Neural progenitor cell (in vitro differentiated cells): ENCODE measurements at regions not wholly inside any gene's neighbourhood (a gene's known extent, or its start where the extent isn't known, plus 50 kb on each side); places are given as distances from the start of the nearest gene placed in this dataset.
"Not testable (repeated sequence)": the region's sequence is repeated elsewhere in the genome, so short reads cannot be mapped to it uniquely, and the experiment has no call there.

ENCODE experiments used
- DNase-seq: peaks from one replicate; pipeline ENCODE4 v3.0.0-alpha.2; 2016; ENCODE audit warnings: low spot score
- H2AFZ ChIP-seq: fragments of 200-600 bp; sonication (generic); replicated peaks from 2 replicates; pipeline ENCODE4 v1.6.1; 2016; ENCODE audit warnings: antibody characterized with exemption
- H3F3A ChIP-seq: fragments of 200-600 bp; sonication (generic); 2 replicates; pipeline ENCODE4 v1.6.1; 2016; ENCODE audit warnings: antibody characterized with exemption, low read depth
- H3K27ac ChIP-seq: fragments of 200-600 bp; sonication (generic); 2 replicates; pipeline ENCODE4 v1.5.1; 2016; ENCODE audit warnings: mild to moderate bottlenecking
- H3K27me3 ChIP-seq: fragments of 200-600 bp; sonication (generic); 2 replicates; pipeline ENCODE4 v1.6.1; 2016; ENCODE audit warnings: mild to moderate bottlenecking, moderate library complexity
- H3K36me3 ChIP-seq: fragments of 200-600 bp; sonication (generic); 2 replicates; pipeline ENCODE4 v1.5.1; 2016
- H3K4me1 ChIP-seq: fragments of 200-600 bp; sonication (generic); 2 replicates; pipeline ENCODE4 v1.6.1; 2016; ENCODE audit warnings: mixed run types
- H3K4me2 ChIP-seq: fragments of 200-600 bp; sonication (generic); 2 replicates; pipeline ENCODE4 v1.6.1; 2016
- H3K4me3 ChIP-seq: fragments of 200-600 bp; sonication (generic); 2 replicates; pipeline ENCODE4 v1.5.1; 2016
- H3K79me2 ChIP-seq: fragments of 200-600 bp; sonication (generic); 2 replicates; pipeline ENCODE4 v1.6.1; 2016; ENCODE audit warnings: low read depth
- H3K9ac ChIP-seq: fragments of 200-600 bp; sonication (generic); 2 replicates; pipeline ENCODE4 v1.6.1; 2016
- H3K9me3 ChIP-seq: fragments of 200-600 bp; sonication (generic); 2 replicates; pipeline ENCODE4 v1.5.1; 2016; ENCODE audit warnings: low read depth
- H4K20me1 ChIP-seq: fragments of 200-600 bp; sonication (generic); 2 replicates; pipeline ENCODE4 v1.6.1; 2016; ENCODE audit warnings: low read depth
- H3K27ac Mint-ChIP-seq: 3 replicates; pipeline ENCODE4 v1.8.0; 2021; ENCODE audit warnings: mixed read lengths
- H3K27me3 Mint-ChIP-seq: 2 replicates; pipeline ENCODE4 v1.8.0; 2022; ENCODE audit warnings: low read depth, mild to moderate bottlenecking, inconsistent platforms, moderate library complexity, mixed read lengths; ENCODE audit not compliant: insufficient read depth
- H3K36me3 Mint-ChIP-seq: 3 replicates; pipeline ENCODE4 v1.8.0; 2021; ENCODE audit warnings: mixed read lengths
- H3K4me1 Mint-ChIP-seq: 3 replicates; pipeline ENCODE4 v1.8.0; 2021; ENCODE audit warnings: mixed read lengths
- H3K4me3 Mint-ChIP-seq: 3 replicates; pipeline ENCODE4 v1.8.0; 2021; ENCODE audit warnings: mild to moderate bottlenecking, moderate library complexity, mixed read lengths
- H3K9me3 Mint-ChIP-seq: 3 replicates; pipeline ENCODE4 v1.8.0; 2020; ENCODE audit warnings: mixed read lengths
- EZH2 ChIP-seq: fragments of 200-600 bp; sonication (generic); IDR thresholded peaks from 2 replicates; pipeline ENCODE4 v1.6.1; 2017; ENCODE audit warnings: antibody characterized with exemption, mild to moderate bottlenecking, moderate library complexity
- EZH2phosphoT487 ChIP-seq: fragments of 200-600 bp; sonication (generic); IDR thresholded peaks from 2 replicates; pipeline ENCODE4 v1.6.1; 2017; ENCODE audit warnings: antibody characterized with exemption
- TF ChIP-seq, protein P1 (sequence below): fragments of 200-600 bp; sonication (generic); IDR thresholded peaks from 2 replicates; pipeline ENCODE4 v1.5.1; 2017; ENCODE audit warnings: antibody characterized with exemption, mild to moderate bottlenecking

- Mint-ChIP-seq H3K27ac (no peak overlapping the region), H3K4me3 (no peak overlapping the region), H3K36me3 (no peaks in the 10 kb centered on the region), H3K4me1 (no peaks in the 10 kb centered on the region), H3K9me3 (no peaks in the 10 kb centered on the region), H3K27me3 (peaks cover 3% of the 10 kb centered on the region)
- Histone ChIP-seq H3K79me2 (no peaks in the 10 kb centered on the region), H4K20me1 (no peaks in the 10 kb centered on the region), H3K36me3 (no peaks in the 10 kb centered on the region), H2AFZ (no peak overlapping the region), H3K4me1 (peaks cover 7% of the 10 kb centered on the region), H3K4me2 (no peak overlapping the region), H3K4me3 (no peak overlapping the region), H3K9me3 (no peaks in the 10 kb centered on the region), H3K27ac (no peak overlapping the region), H3K27me3 (no peaks in the 10 kb centered on the region), H3K9ac (no peak overlapping the region), H3F3A (no peaks in the 10 kb centered on the region)
- no peak for DNase-seq
- TF ChIP-seq, protein P1, sequence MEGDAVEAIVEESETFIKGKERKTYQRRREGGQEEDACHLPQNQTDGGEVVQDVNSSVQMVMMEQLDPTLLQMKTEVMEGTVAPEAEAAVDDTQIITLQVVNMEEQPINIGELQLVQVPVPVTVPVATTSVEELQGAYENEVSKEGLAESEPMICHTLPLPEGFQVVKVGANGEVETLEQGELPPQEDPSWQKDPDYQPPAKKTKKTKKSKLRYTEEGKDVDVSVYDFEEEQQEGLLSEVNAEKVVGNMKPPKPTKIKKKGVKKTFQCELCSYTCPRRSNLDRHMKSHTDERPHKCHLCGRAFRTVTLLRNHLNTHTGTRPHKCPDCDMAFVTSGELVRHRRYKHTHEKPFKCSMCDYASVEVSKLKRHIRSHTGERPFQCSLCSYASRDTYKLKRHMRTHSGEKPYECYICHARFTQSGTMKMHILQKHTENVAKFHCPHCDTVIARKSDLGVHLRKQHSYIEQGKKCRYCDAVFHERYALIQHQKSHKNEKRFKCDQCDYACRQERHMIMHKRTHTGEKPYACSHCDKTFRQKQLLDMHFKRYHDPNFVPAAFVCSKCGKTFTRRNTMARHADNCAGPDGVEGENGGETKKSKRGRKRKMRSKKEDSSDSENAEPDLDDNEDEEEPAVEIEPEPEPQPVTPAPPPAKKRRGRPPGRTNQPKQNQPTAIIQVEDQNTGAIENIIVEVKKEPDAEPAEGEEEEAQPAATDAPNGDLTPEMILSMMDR, result no peak
- TF ChIP-seq EZH2phosphoT487 (no peak), EZH2 (no peak)
Measured at GRCh38 chr11:41799754-41800153, 340.3 kb upstream of the LRRC4C start.

GRCh38 chr11:41803895-41804294 is 344.4 kb upstream of the LRRC4C start:
- Histone ChIP-seq H3K36me3 (no peaks in the 10 kb centered on the region), H3K9ac (no peak overlapping the region), H3K9me3 (no peaks in the 10 kb centered on the region), H3K4me1 (peaks cover 7% of the 10 kb centered on the region), H3K4me2 (no peak overlapping the region), H3K4me3 (no peak overlapping the region), H3F3A (no peaks in the 10 kb centered on the region), H2AFZ (no peak overlapping the region), H3K27ac (no peak overlapping the region), H3K79me2 (no peaks in the 10 kb centered on the region), H4K20me1 (no peaks in the 10 kb centered on the region), H3K27me3 (no peaks in the 10 kb centered on the region)
- Mint-ChIP-seq H3K4me1 (no peaks in the 10 kb centered on the region), H3K36me3 (no peaks in the 10 kb centered on the region), H3K27ac (no peak overlapping the region), H3K4me3 (no peak overlapping the region), H3K27me3 (peaks cover 2% of the 10 kb centered on the region), H3K9me3 (no peaks in the 10 kb centered on the region)
- no peak for TF ChIP-seq EZH2
- TF ChIP-seq, protein P1, result no peak
- no peak for TF ChIP-seq EZH2phosphoT487
- no peak for DNase-seq

DNA sequence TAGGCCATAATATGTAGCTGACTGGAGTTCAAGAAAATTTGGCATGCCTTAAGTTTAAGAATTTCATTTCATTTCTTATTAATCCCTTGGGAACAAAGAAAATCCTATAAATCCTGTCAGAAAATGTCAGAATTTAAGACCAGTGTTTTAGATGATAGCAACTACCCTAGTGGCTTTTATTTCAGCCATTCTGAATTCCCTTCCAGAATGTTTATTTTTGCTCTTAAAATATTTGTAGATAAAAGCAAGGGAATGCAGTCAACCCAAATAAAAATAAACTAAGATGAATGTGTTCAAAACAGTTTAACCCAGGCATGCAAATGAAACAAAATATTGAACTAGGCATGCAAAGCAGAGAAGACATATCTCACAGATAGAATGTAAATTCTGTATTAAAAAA is 356.9 kb upstream of the LRRC4C start:
- peaks cover 12% of the 10 kb centered on the region for H3K9me3 Mint-ChIP-seq
- Histone ChIP-seq H3K4me1 (no peaks in the 10 kb centered on the region), H3K9me3 (peaks cover 26% of the 10 kb centered on the region), H3K27me3 (no peaks in the 10 kb centered on the region), H3K36me3 (no peaks in the 10 kb centered on the region), H3K4me2 (no peak overlapping the region), H3K79me2 (no peaks in the 10 kb centered on the region), H3K9ac (no peak overlapping the region), H3K4me3 (no peak overlapping the region), H2AFZ (no peak overlapping the region), H3F3A (no peaks in the 10 kb centered on the region), H3K27ac (no peak overlapping the region), H4K20me1 (no peaks in the 10 kb centered on the region)
- TF ChIP-seq EZH2phosphoT487 (no peak), EZH2 (no peak)
- TF ChIP-seq, protein P1, result no peak
- DNase-seq, result no peak
- H3K36me3 Mint-ChIP-seq, result no peaks in the 10 kb centered on the region
- no peak overlapping the region for H3K27ac Mint-ChIP-seq
- H3K27me3 Mint-ChIP-seq, result no peaks in the 10 kb centered on the region
- no peaks in the 10 kb centered on the region for H3K4me1 Mint-ChIP-seq
- no peak overlapping the region for H3K4me3 Mint-ChIP-seq

DNA sequence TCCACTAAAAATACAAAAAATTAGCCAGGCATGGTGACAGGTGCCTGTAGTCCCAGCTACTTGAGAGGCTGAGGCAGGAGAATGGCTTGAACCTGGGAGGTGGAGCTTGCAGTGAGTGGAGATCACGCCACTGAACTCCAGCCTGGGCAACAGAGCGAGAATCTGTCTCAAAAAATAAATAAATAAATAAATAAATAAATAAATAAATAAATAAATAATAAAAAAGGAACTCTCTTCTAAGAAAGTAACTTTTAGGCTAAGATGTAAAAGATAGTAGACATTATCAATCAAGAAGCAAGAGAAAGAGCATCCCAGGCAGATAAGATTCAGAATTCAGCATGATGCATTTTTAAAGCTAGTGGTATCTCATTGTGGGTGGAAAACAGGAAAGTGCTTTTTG is 364.8 kb upstream of the LRRC4C start:
- not testable (repeated sequence) for H3K9me3 ChIP-seq, H3K4me3 Mint-ChIP-seq, H3K27ac ChIP-seq, H3K27me3 Mint-ChIP-seq, H3K36me3 Mint-ChIP-seq, H4K20me1 ChIP-seq, H3K4me1 ChIP-seq, H2AFZ ChIP-seq, H3K9me3 Mint-ChIP-seq, H3K27ac Mint-ChIP-seq, H3K9ac ChIP-seq, H3K79me2 ChIP-seq, H3K4me1 Mint-ChIP-seq, H3K4me2 ChIP-seq, H3K36me3 ChIP-seq, DNase-seq, H3F3A ChIP-seq, H3K4me3 ChIP-seq, H3K27me3 ChIP-seq
